HEK293T (cell line): ENCODE measurements at regions not wholly inside any gene's neighbourhood (a gene's known extent, or its start where the extent isn't known, plus 50 kb on each side); places are given as distances from the start of the nearest gene placed in this dataset.

Experiments used
- BHLHE40 ChIP-seq: fragments of 450-650 bp; IDR thresholded peaks from 2 replicates; pipeline ENCODE4 v1.6.1; 2016; ENCODE audit warnings: mild to moderate bottlenecking, moderate library complexity, borderline replicate concordance
- ELF4 ChIP-seq: fragments of 450-650 bp; IDR thresholded peaks from 2 replicates; pipeline ENCODE4 v1.6.1; 2017; ENCODE audit warnings: antibody characterized with exemption
- FOXA1 ChIP-seq: fragments of 450-650 bp; IDR thresholded peaks from 2 replicates; pipeline ENCODE4 v1.6.1; 2016; ENCODE audit warnings: mild to moderate bottlenecking
- FOXK2 ChIP-seq: fragments of 450-650 bp; IDR thresholded peaks from 2 replicates; pipeline ENCODE4 v1.6.1; 2016; ENCODE audit warnings: mild to moderate bottlenecking
- FOXM1 ChIP-seq: fragments of 450-650 bp; IDR thresholded peaks from 2 replicates; pipeline ENCODE4 v1.6.1; 2017; ENCODE audit warnings: mild to moderate bottlenecking, borderline replicate concordance
- LEF1 ChIP-seq: fragments of 450-650 bp; IDR thresholded peaks from 2 replicates; pipeline ENCODE4 v1.6.1; 2017; ENCODE audit warnings: mild to moderate bottlenecking, borderline replicate concordance
- PKNOX1 ChIP-seq: fragments of 450-650 bp; IDR thresholded peaks from 2 replicates; pipeline ENCODE4 v1.6.1; 2016
- SP1 ChIP-seq: fragments of 450-650 bp; IDR thresholded peaks from 2 replicates; pipeline ENCODE4 v1.6.1; 2017
- SUZ12 ChIP-seq: fragments of 450-650 bp; IDR thresholded peaks from 2 replicates; pipeline ENCODE4 v1.6.1; 2016; ENCODE audit warnings: mild to moderate bottlenecking
- TARDBP ChIP-seq: fragments of 450-650 bp; IDR thresholded peaks from 2 replicates; pipeline ENCODE4 v1.6.1; 2016
- ZNF384 ChIP-seq: fragments of 450-650 bp; IDR thresholded peaks from 2 replicates; pipeline ENCODE4 v1.6.1; 2016

GRCh38 chr10:8596929-8597472 lies 542.5 kb downstream of the GATA3 start:
- TF ChIP-seq FOXA1, result no peak
- TF ChIP-seq SP1, result no peak
- TF ChIP-seq ZNF384, result no peak
- no peak for TF ChIP-seq BHLHE40
- TF ChIP-seq LEF1, result no peak
- no peak for TF ChIP-seq FOXM1
- no peak for TF ChIP-seq ELF4
- TF ChIP-seq TARDBP, result no peak
- no peak for TF ChIP-seq SUZ12
- no peak for TF ChIP-seq FOXK2
- TF ChIP-seq PKNOX1, result no peak
